K562 (cell line): ENCODE measurements at regions not wholly inside any gene's neighbourhood (a gene's known extent, or its start where the extent isn't known, plus 50 kb on each side); places are given as distances from the start of the nearest gene placed in this dataset.

Source experiments
- ATAC-seq: fragments of 200-7000 bp; cut with Tn5 transposase; 3 replicates; pipeline ENCODE4 v1.9.1; 2020; ENCODE audit warnings: moderate library complexity
- BruUV-seq: library from RNA; stranded (reverse); fragments of 400-500 nt; replicated peaks from 2 replicates; lab custom pipeline; 2021; lab: Mats Ljungman, UMichigan
- CTCF ChIA-PET: fragments of 300-600 bp; formaldehyde crosslinking; extraction: SDS; loops from one replicate; lab custom pipeline; 2021; ENCODE audit warnings: low intra/inter-chr PET ratio; lab: Yijun Ruan, JAX
- POLR2A ChIA-PET: fragments of 300-600, 350-650 bp; sonication (Branson Sonifier 250); formaldehyde crosslinking; extraction: SDS; loops from one replicate; lab custom pipeline; 2021; ENCODE audit warnings: antibody characterized with exemption, inconsistent platforms; lab: Yijun Ruan, JAX
- DNase-seq, 4 experiments: peaks; one replicate each; pipeline versions ENCODE4 v3.0.0 to v3.0.0-alpha.2; 2011 to 2018; ENCODE audit warnings: low spot score in 3 of 4, mixed read lengths in 3 of 4; ENCODE audit errors: extremely low read depth in 1 of 4
- FAIRE-seq: peaks from 2 replicates; lab custom pipeline; 2011; peaks lifted over from hg19 to GRCh38; lab: Jason Lieb, UNC
- H2AFZ ChIP-seq: 2 replicates; pipeline ENCODE4 v1.6.0; 2011; ENCODE audit warnings: low read depth, low read length, control low read depth, inconsistent platforms
- H3K27ac ChIP-seq: fragments of 200-600 bp; 3 replicates; pipeline ENCODE4 v1.8.0; 2011; ENCODE audit warnings: low read depth, mild to moderate bottlenecking, control low read depth, inconsistent platforms, low read length, moderate library complexity, mixed read lengths; ENCODE audit errors: extremely low read depth
- H3K27me3 ChIP-seq, 2 experiments: fragments of 300-600 bp in 1 of 2; 2 replicates in 1 of 2; 3 replicates in 1 of 2; pipeline versions ENCODE4 v1.6.0 to v1.8.0; 2011; ENCODE audit warnings: inconsistent platforms in 2 of 2, low read length in 2 of 2, mild to moderate bottlenecking in 1 of 2, mixed read lengths in 1 of 2, moderate library complexity in 1 of 2; ENCODE audit not compliant: control insufficient read depth in 2 of 2, insufficient read depth in 2 of 2
- H3K36me3 ChIP-seq: fragments of 300-600 bp; 3 replicates; pipeline ENCODE4 v1.8.0; 2011; ENCODE audit warnings: mild to moderate bottlenecking, low read length, inconsistent platforms; ENCODE audit not compliant: control insufficient read depth, insufficient read depth
- H3K4me1 ChIP-seq, 2 experiments: fragments of 200-600 bp in 1 of 2; replicated peaks in 1 of 2; 2 replicates in 1 of 2; 3 replicates in 1 of 2; pipeline versions ENCODE4 v1.5.1 to v1.8.0; 2011; ENCODE audit warnings: inconsistent platforms in 2 of 2, low read length in 2 of 2, mild to moderate bottlenecking in 1 of 2, mixed read lengths in 1 of 2, moderate library complexity in 1 of 2; ENCODE audit not compliant: control insufficient read depth in 2 of 2, insufficient read depth in 2 of 2
- H3K4me2 ChIP-seq: 2 replicates; pipeline ENCODE4 v1.6.1; 2011; ENCODE audit warnings: low read length, control low read depth, inconsistent platforms, mixed read lengths; ENCODE audit not compliant: insufficient read depth
- H3K4me3 ChIP-seq: fragments of 200-600 bp; sonication (generic), shearing (Covaris generic); 2 replicates; pipeline ENCODE4 v1.5.1; 2016; ENCODE audit warnings: control low read depth, inconsistent platforms
- H3K79me2 ChIP-seq: fragments of 200-600 bp; 3 replicates; pipeline ENCODE4 v1.8.0; 2011; ENCODE audit warnings: low read length, inconsistent platforms; ENCODE audit not compliant: control insufficient read depth, insufficient read depth
- H3K9ac ChIP-seq, 2 experiments: 2 replicates each; pipeline versions ENCODE4 v1.6.0 to v1.6.1; 2011; ENCODE audit warnings: low read depth in 2 of 2, low read length in 2 of 2, control low read depth in 1 of 2, inconsistent platforms in 1 of 2, mild to moderate bottlenecking in 1 of 2, mixed read lengths in 1 of 2; ENCODE audit not compliant: insufficient read depth in 1 of 2
- H3K9me1 ChIP-seq: one replicate; pipeline ENCODE4 v1.6.0; 2011; ENCODE audit warnings: inconsistent platforms, mild to moderate bottlenecking, low read length, moderate library complexity; ENCODE audit not compliant: control insufficient read depth, insufficient read depth
- H3K9me3 ChIP-seq: replicated peaks from 2 replicates; pipeline ENCODE4 v1.5.1; 2011; ENCODE audit warnings: low read depth, low read length, inconsistent platforms; ENCODE audit not compliant: control insufficient read depth, insufficient read depth
- H4K20me1 ChIP-seq: replicated peaks from 2 replicates; pipeline ENCODE4 v1.6.1; 2011; ENCODE audit warnings: low read length, inconsistent platforms, mixed read lengths; ENCODE audit not compliant: control insufficient read depth, insufficient read depth
- ADNP ChIP-seq: fragments of 200-800 bp; sonication (Bioruptor generic); IDR thresholded peaks from 2 replicates; pipeline ENCODE4 v1.6.1; 2016; ENCODE audit warnings: missing genetic modification characterization, missing compliant biosample characterization
- BDP1 ChIP-seq: IDR thresholded peaks from 3 replicates; pipeline ENCODE4 v1.6.1; 2011; ENCODE audit not compliant: insufficient read length, insufficient read depth
- CBX1 ChIP-seq: sonication (generic); IDR thresholded peaks from 2 replicates; pipeline ENCODE4 v1.6.1; 2016; ENCODE audit warnings: antibody characterized with exemption, low read depth, mild to moderate bottlenecking
- FUS ChIP-seq: fragments of 200-400 bp; formaldehyde crosslinking; optimal IDR thresholded peaks from 2 replicates; pipeline ENCODE3; 2017; ENCODE audit warnings: low read depth, low read length
- MCM2 ChIP-seq: fragments of 450-650 bp; IDR thresholded peaks from 2 replicates; pipeline ENCODE4 v1.6.1; 2017; ENCODE audit warnings: low read depth, mild to moderate bottlenecking
- PHB ChIP-seq: fragments of 250-450 bp; sonication (Bioruptor Pico); IDR thresholded peaks from 2 replicates; pipeline ENCODE4 v1.5.0; 2021
- PTRF ChIP-seq: fragments of 450-650 bp; IDR thresholded peaks from 2 replicates; pipeline ENCODE4 v1.6.1; 2016; ENCODE audit warnings: mild to moderate bottlenecking, missing genetic modification characterization, missing compliant biosample characterization
- PYGO2 ChIP-seq: fragments of 450-650 bp; IDR thresholded peaks from 2 replicates; pipeline ENCODE4 v1.6.1; 2016; ENCODE audit warnings: mild to moderate bottlenecking, missing genetic modification characterization, moderate library complexity, missing compliant biosample characterization
- SMAD1 ChIP-seq: fragments of 150-350 bp; IDR thresholded peaks from 2 replicates; pipeline ENCODE4 v1.6.1; 2014; ENCODE audit warnings: low read length, low read depth; ENCODE audit not compliant: partially characterized antibody
- SMAD2 ChIP-seq: fragments of 150-350 bp; IDR thresholded peaks from 2 replicates; pipeline ENCODE4 v1.6.1; 2014; ENCODE audit warnings: low read depth, mild to moderate bottlenecking, low read length
- ZBTB17 ChIP-seq: fragments of 450-650 bp; formaldehyde crosslinking; IDR thresholded peaks from 2 replicates; pipeline ENCODE4 v1.4.0; 2020; ENCODE audit warnings: mild to moderate bottlenecking
- WGBS: fragments of 100-300 bp; shearing (Covaris generic); methylation state at CpG from one replicate; pipeline ENCODE4 v1.1.6; 2016; ENCODE audit warnings: low coverage, mixed read lengths; ENCODE audit not compliant: insufficient coverage; ENCODE audit errors: missing lambda C conversion rate; 5-methylcytosine and 5-hydroxymethylcytosine counted together
- in situ Hi-C: fragments of 300-500 bp; cut with MboI; formaldehyde crosslinking; loops from 4 replicates; pipeline ENCODE4 v1.15.0; 2018; ENCODE audit warnings: inconsistent platforms, mixed read lengths
- intact Hi-C: fragments of 100-400 bp; cut with micrococcal nuclease; formaldehyde crosslinking; loops from 2 replicates; pipeline ENCODE4 v1.14.2; 2022
- TF ChIP-seq, protein P1 (sequence below): fragments of 450-650 bp; IDR thresholded peaks from 2 replicates; pipeline ENCODE4 v1.6.1; 2017; ENCODE audit warnings: mild to moderate bottlenecking, moderate library complexity
- TF ChIP-seq, protein P2 (sequence below), 2 experiments: IDR thresholded peaks; 2 replicates each; pipeline ENCODE4 v1.6.1; 2012; ENCODE audit warnings: improper control_type of control experiment in 2 of 2, low read depth in 2 of 2, low read length in 2 of 2, borderline replicate concordance in 1 of 2

DNA sequence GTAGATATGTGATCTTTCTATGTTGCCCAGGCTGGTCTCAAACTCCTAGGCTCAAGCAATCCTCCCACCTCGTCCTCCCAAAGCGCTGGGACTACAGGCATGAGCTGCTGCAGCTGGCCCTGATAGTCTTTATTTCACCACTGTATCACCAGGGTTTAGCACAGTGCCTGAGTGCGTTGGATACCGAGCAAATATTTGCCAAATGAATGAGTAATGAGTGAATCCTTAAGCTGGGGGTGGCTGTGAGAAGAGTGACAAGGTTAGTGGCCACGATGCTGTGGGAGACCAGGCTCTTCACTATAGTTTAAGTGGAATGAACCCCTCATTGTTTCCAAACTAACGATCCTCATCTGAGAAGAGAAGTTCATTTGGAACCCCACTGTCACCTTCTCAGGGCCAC lies 60.8 kb upstream of the FAM136A start:
- Histone ChIP-seq H3K4me3 (no peak overlapping the region), H3K36me3 (no peaks in the 10 kb centered on the region), H3K9me1 (no peaks in the 10 kb centered on the region), H4K20me1 (no peaks in the 10 kb centered on the region), H3K9ac (no peak overlapping the region), H3K9me3 (no peaks in the 10 kb centered on the region), H2AFZ (no peak overlapping the region), H3K27me3 (peaks cover 8 to 31% of the 10 kb centered on the region in 2 experiments; a peak in 4 of 5 replicates), H3K27ac (no peak overlapping the region), H3K79me2 (no peaks in the 10 kb centered on the region), H3K4me2 (no peak overlapping the region), H3K4me1 (no peaks in the 10 kb centered on the region)
- ATAC-seq = no peak
- no TSS peak for BruUV-seq
- no peak for FAIRE-seq
- 1% methylated on average over 6 of the region's 6 CpGs for WGBS
- ChIA-PET CTCF (no interaction called here), POLR2A (interaction anchor here (1.1 to 1.3 kb wide), 2 partner anchors 26 to 915 kb away, joined by 3 read pairs; no protein-coding TSS in a partner anchor)
- TF ChIP-seq CBX1 (no peak), SMAD2 (no peak), SMAD1 (no peak), BDP1 (no peak), ADNP (tag) (no peak), PYGO2 (tag) (no peak), PHB (no peak), FUS (no peak), MCM2 (no peak), PTRF (tag) (no peak), ZBTB17 (CRISPR knock-in tag) (no peak)
- TF ChIP-seq, protein P1, sequence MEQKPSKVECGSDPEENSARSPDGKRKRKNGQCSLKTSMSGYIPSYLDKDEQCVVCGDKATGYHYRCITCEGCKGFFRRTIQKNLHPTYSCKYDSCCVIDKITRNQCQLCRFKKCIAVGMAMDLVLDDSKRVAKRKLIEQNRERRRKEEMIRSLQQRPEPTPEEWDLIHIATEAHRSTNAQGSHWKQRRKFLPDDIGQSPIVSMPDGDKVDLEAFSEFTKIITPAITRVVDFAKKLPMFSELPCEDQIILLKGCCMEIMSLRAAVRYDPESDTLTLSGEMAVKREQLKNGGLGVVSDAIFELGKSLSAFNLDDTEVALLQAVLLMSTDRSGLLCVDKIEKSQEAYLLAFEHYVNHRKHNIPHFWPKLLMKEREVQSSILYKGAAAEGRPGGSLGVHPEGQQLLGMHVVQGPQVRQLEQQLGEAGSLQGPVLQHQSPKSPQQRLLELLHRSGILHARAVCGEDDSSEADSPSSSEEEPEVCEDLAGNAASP = no peak
- TF ChIP-seq, protein P2, sequence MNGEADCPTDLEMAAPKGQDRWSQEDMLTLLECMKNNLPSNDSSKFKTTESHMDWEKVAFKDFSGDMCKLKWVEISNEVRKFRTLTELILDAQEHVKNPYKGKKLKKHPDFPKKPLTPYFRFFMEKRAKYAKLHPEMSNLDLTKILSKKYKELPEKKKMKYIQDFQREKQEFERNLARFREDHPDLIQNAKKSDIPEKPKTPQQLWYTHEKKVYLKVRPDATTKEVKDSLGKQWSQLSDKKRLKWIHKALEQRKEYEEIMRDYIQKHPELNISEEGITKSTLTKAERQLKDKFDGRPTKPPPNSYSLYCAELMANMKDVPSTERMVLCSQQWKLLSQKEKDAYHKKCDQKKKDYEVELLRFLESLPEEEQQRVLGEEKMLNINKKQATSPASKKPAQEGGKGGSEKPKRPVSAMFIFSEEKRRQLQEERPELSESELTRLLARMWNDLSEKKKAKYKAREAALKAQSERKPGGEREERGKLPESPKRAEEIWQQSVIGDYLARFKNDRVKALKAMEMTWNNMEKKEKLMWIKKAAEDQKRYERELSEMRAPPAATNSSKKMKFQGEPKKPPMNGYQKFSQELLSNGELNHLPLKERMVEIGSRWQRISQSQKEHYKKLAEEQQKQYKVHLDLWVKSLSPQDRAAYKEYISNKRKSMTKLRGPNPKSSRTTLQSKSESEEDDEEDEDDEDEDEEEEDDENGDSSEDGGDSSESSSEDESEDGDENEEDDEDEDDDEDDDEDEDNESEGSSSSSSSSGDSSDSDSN (IDR thresholded peaks at IDR 0.05; ENCODE audit: borderline replicate concordance in 1 of 2, low read depth in 2 of 2, low read length in 2 of 2) = no peak
- intact Hi-C loops = no loop called here
- no peak for DNase-seq
- in situ Hi-C loops = no loop called here
